ENCODE measurements at regions not wholly inside any gene's neighbourhood (a gene's known extent, or its start where the extent isn't known, plus 50 kb on each side); places are given as distances from the start of the nearest gene placed in this dataset.

DNA sequence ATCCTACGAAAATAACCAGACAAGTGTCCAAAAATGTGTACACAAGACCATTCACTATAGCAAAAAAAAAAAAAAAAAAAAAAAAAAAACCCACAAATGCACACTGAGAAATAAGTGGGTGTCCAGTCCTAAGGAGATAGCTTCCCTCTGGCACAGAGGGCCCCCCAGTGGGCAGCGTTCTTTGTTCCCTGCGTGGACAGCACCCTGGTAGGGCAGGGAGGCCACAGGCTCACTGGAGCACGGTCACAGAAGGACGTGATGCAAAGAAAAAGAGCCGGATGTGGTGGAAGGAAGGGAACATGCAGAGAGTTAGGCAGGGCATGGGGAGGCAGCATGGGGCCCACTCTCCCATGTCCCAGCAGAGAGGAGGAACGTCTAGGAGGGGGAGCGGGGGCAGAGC, 210.7 kb upstream of the NSMCE3 start:
- DNase-seq: no peak

DNA sequence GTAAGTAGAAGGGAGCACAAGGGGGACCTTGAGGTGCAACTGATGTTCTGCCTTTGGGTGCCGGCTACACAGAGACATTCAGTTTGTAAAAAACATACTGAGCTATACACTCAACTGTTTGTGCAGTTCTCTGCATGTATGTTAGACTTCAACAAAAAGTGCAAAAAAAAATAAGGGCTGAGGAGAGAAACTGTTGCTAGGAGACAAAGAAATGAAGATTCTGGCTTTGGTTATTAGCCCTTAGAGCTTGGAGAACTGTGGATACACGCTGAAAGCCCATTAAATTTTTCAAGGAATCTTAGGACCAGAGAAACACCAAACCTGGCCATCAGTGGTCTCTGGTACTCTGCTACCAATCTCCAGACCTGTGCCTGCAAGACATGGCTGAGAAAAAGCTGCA, 207.6 kb upstream of the NSMCE3 start:
- no peak for DNase-seq

DNA sequence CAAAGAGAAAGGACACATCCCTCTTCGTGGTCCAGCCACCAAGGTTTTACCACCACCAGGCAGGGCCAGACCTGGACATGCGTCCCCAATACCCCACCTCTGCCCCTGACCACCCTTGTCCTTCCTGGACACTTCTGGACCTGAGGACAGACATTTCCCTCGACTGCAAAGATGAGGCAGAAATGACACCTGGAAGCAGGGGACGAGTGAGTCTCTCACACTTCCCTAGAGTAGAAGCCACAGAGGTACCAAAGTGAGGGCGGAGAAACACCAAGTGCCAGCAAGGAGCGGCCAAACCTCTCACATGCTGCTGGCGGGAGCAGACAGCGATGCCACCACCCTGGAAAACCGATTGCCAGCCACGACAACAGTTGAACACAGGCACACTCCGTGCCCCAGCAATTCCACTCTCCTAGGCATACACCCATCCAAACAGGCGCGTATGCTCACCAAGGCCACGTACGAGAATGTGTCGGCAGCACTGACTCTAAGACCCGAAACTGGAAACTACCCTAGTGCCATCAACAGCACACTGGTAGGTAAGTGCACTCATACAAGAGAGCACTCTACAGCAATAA, 207.0 kb upstream of the NSMCE3 start:
- no peak for DNase-seq

DNA sequence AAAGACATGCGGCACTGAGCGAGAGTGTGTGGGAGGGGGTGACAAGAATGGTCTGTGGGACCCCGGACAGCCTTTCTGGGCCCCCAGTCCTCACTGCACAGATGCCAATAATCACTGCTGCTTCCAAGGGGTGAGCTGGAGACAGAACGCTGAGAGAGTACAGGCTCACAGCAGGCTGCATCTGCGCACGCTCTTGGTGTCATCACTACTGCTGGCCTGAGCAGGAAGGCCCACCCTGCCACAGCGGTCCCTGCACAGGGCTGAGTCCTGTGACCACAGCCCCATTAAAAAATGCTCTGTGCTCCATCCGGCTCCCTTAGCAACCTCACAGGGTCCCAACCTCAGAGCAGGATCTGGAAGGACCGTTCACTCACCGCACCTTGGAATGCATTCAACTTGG, 205.5 kb upstream of the NSMCE3 start:
- DNase-seq: no peak

DNA sequence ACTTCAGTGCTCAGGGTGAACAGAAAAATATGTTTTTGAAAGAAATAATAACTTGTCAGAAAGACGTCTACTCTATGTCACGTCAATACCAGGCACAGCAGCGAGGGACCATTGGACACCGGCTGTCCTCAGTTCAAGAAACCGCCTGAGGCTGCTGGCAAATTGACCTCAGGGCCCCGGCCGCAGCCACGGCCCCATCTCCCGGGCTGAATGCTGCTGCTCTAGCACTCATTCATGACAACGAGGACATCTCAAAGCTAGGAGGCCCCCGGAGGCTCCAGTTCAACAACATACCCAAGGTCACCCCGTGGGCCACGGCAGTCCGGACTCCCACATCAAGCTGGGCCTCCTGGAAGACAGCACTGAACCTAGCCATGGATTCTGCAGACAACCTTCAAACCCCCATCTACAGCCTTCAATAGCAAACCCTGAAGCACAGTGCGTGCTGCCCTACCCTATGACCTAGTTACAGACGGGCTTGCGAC, 204.0 kb upstream of the NSMCE3 start:
- no peak for DNase-seq

DNA sequence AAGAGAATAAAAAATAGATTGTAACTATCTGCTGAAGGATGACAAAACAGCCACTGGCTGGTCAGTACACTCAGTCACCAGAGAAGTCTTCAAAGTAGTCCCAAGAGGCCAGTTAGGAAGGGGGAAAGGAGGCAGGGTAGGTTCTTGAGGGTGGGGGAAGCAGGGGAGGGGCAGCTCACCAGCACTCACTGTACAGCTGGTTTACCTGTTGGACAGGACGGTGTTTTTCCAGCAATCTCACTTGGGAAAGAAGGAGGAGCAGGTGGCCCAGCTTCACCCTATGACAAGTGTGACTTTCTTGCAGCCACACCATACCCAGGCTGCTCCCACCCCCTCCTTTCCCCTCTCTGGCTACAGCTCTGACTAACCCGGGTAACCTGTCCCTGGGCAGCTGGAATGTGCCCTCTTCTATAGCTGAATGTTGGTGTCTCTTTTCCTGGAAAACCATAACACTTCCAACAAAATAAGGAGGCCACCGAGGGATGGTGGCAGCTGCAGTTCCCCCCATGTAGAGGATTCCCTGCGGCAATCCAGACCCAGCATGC, 203.4 kb upstream of the NSMCE3 start:
- no peak for DNase-seq

DNA sequence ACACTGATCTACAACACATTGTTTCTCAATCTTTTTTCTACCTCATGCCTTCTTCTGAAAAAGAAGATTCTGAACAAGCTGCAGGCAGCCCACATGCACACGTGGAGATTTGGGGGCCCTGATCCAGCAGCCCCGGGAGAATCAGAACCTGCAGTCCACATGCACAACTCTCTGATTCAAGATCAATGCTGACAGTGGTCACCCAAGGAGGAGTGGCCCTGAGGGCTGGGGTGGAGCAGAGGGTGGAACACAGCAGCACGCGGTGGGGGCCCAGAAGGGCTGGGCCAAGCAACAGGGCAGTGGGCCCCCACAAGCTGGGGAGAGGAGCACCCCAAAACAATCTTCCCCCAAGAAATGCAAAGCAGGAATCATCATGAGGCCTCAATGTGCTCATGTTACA, 202.1 kb upstream of the NSMCE3 start:
- no peak for DNase-seq

DNA sequence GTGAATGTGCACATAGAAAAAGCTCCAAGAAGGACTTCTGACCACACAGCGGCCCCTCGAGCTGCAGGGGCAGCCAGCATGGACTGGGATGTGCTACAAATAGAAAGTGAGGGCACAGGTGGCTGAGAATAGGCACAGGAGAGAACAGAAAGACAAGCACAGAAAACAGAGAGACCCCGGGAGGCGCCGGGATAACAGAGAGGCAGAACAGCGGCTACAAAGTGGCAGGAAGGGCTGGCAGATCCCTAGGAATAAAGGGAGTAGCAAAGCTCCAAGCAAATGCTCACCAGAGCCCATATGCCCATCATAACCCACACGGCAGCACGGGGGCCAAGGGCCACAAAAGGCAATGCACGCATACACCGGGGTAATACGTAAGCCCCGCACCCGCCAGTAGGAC, 201.7 kb upstream of the NSMCE3 start:
- DNase-seq: no peak

DNA sequence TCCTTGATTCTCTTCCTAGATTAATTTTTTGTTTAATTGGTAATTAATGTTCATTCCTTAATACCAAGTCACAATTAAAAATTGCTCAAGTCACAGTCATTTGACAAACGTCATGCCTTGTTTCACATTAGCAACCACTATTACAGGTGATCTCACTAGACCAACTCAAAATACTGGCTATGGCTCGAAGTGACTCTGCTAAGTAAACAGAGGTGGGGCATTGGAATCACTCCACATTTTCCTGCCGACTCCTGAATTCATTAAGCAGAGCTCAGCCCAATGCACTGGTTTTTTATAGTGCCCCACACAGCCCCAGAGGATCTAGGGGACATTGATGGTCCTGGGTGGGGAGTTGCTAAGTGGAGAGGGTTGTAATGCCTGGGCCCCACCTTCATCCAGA, 201.2 kb upstream of the NSMCE3 start:
- DNase-seq: no peak

DNA sequence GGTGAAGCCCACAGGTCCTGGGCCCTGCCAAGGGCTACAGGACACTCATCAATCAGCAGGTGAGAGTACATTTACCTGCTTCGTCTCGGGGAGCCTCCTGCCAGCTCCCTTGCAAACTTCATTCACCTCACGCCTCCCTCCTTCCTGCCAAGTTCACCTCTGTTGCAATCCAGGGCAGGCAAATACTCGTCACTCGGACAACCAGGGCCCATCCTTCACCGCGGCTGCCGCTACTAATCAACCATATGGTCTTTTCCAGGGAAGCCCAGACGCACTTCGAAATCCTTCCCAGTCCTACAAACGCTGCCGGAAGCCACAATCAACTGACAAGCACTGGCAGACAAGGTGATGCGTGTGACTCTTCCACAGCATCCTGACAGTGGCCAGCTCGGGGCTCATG, 200.7 kb upstream of the NSMCE3 start:
- DNase-seq: no peak

DNA sequence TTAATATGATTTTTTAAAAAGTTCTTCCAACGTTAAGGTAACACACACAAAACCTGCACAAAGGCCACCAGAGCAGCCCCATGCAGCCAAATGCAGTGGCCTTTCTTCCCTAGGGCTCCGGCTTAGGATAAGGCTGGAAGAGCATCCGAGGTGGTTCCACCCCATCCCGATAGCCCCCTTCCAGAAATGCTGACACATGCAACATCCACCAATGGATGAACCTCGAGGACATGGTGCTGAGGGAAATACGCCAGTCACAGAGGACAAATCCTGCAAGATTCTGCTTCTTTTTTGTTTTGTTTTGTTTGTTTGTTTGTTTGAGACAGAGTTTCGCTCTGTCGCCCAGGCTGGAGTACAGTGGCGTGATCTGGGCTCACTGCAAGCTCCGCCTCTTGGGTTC, 199.3 kb upstream of the NSMCE3 start:
- DNase-seq: no peak

DNA sequence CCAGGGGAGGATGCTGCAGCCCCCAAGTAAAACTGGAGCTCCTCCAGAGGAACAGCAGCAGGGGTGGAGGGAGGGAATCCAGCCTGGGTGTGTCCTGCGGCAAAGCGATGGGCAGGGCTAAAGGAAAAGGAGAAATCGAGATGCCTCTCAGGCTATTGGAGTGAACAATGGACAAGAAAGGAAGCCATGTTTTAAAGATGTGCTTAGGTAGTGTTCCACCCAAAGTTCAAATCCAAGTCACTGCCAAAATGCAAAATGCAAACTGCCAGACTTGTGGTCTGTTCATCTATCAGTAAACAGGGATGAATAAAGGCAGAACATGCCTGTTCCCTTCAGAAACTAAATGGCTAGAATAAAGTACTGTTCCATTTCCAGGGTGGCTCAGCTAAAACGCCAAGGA, 197.5 kb upstream of the NSMCE3 start:
- no peak for DNase-seq

DNA sequence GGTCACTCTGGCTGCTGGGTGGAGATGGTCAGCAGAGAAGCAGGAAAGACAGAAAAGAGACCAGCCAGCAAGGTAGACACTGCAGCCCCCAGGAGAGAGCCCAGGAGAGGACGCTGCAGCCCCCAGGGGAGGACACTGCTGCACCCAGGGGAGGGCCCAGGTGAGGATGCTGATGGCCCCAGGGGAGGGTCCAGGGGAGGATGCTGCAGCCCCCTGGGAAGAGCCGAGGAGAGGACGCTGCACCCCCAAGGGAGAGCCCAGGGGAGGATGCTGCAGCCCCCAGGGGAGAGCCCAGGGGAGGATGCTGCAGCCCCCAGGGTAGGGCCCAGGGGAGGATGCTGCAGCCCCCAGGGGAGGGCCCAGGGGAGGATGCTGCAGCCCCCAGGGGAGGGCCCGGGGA, 196.7 kb upstream of the NSMCE3 start:
- DNase-seq: no peak

DNA sequence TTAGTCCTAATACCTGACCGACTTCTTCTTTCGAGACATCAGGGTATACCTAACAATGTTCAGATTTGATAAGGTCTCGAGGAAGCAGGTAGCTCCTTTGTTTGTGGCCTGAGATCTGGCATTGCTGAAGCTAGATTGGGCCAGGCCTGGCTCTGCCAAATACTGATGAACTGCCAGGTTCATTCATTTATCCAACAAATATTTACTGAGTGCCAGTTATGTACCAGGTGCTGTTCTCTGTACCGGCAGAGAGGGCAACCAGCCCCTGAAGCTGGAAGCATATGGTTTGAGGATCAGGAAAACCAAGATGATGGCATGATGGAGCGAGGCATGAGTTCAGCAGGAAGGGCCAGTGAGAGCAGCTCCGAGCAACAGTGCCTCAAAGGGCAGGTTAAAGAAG, 196.2 kb upstream of the NSMCE3 start:
- DNase-seq: no peak

DNA sequence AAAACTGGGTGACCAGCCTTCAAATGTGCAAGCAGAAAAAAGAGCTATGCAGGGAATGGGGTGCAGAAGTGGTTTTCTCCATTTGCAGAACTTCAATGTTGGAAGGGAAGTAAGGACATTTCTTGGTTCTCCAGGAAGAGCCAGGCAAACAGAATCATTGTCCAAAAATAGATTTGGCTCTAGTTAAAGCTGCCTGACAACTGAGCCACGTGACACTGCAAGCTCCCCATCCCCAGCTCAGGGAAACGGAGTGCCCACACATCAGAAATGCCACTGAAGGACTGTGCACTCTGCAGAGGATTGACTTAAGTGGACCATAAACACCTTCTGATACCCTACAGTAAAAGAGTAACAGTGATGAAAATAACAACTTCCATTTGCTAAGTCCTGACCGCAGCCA, 195.6 kb upstream of the NSMCE3 start:
- no peak for DNase-seq

DNA sequence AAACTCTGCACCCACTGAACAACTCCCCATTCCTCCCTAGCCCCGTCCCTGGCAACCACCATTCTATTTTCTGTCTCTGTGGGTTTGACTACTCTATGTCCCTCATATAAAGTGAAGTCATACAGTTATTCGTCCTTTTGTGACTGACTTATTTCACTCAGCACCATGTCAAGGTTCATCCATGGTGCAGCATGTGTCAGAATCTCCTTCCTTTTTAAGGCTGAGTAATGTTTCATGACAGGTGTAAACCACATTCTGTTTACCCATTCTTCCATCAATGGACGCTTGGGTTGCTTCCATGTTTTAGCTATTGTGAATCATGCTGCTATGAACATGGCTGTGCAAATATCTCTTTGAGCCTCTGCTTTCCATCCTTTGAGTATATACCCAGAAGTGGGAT, 192.3 kb upstream of the NSMCE3 start:
- no peak for DNase-seq

DNA sequence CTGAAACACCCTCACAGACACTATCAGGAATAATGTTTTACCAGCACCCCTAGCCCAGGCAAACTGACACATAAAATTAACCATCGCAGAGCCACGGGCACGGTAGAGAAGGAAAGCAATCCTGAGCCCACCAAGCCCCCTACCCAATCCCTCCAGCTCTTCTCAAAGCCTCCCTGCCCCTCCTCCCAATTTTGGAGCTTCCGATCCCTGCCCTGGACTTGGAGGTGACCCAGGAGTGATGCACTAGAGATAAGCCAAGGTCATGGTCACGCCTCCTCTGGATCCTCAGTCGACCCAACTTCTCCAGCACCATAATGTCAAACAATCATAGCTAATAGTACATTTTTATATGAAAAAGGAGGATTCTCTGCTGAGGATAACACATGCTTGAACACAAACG, 188.7 kb upstream of the NSMCE3 start:
- DNase-seq: no peak

DNA sequence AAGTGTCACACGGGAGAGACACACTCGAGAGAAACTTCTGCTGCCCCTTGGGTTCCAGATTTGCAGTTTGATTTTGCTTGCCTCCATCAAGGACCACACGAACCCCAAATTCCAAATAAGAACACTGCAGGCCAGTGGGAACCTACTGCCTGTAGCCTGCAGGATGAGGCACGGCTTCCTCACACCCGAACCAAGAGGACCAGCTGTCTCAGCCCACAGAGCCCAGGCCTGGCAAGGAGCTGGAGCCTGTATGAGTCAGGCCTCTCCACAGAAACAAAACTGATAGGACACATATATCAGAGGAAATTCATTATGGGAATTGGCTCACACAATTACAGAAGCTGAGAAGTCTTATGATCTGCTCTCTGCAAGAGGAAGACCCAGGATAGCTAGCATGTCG, 188.1 kb upstream of the NSMCE3 start:
- DNase-seq: no peak

DNA sequence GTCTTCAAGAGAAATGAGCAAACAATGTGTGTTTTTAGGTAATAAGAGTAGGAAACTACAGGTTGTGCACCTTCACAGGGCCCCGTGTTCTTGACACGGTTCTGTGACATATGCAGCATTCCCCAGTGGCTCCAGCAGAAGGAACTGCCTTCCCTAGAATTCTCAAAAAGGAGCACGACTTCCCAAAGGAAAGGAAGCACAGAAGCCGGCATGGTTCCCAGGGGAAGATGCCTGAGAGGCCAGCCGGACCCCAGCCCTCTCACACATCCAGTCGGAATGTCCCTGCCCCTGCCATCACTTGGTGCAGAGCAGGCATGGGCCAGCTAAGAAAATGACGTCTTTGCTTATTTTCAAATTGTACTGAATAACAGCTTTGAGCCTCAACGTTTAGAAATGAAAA, 187.3 kb upstream of the NSMCE3 start:
- no peak for DNase-seq

DNA sequence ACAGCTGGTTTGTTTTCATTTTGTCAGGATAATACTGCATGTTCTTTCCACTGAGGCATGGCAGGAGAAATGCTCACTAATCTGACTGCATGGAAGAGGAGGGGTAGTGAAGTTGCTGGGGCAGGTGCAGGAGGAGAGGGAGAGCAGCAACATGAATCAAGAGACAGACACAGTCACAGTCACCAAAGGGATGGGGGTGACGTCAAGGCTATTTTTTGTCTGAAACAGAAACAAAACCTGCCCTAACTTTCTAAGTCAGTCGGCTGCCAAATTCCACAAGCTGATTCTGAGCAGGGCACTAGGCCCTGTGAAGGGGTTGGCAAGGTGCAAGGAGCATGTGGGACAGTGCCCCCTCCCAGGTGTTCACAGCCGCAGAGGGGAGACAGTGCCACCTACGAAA, 186.6 kb upstream of the NSMCE3 start:
- no peak for DNase-seq

DNA sequence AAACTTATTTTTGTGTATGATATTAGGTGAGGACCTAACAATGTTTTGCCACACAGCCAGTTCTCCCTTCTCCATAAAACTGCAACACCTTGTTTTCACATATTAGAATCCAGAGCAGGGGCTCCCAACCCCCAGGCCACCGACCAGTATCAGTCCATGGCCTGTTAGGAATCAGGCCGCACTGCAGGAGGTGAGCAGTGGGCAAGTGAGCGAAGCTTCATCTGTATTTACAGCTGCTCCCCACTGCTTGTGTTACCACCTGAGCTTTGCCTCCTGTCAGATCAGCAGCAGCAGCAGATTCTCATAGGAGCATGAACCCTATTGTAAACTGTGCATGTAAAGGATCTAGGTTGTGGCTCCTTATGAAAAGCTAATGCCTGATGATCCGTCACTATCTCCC, 185.9 kb upstream of the NSMCE3 start:
- DNase-seq: no peak

DNA sequence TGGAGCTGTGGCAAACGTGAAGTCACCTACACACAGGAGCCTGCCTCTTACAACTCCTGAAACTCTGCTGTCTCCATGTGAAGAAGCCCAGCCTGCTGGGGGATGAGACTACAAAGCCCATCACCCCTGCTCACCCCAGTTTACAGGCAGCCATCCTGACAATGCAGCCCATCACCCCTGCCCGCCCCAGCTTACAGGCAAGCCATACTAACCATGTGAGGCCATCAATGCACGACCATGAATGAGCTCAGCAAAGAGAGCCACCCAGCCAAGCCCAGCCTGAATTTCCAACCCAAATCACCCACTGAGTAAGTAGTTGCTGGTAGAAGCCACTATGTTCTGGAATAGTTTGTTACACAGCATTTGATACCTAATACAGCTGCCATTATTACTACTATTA, 185.4 kb upstream of the NSMCE3 start:
- DNase-seq: no peak

DNA sequence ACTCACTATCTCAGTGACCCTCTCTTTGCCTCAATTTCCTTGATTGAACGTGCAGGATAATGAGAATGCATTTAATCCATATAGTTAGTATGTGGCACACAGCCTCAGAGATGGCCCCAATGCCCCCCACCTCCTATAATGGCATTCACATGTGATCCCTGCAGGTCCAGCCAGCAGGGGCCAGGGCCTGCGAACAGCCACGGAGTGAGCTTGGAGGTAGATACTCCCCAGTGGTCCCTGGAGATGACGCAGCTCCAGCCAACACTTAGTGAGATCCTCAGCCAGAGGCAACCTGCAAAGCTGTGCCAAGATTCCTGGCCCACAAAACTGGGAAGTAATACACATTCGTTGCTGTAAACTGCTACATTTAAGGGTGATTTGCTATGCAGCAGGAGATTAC, 184.9 kb upstream of the NSMCE3 start:
- no peak for DNase-seq

DNA sequence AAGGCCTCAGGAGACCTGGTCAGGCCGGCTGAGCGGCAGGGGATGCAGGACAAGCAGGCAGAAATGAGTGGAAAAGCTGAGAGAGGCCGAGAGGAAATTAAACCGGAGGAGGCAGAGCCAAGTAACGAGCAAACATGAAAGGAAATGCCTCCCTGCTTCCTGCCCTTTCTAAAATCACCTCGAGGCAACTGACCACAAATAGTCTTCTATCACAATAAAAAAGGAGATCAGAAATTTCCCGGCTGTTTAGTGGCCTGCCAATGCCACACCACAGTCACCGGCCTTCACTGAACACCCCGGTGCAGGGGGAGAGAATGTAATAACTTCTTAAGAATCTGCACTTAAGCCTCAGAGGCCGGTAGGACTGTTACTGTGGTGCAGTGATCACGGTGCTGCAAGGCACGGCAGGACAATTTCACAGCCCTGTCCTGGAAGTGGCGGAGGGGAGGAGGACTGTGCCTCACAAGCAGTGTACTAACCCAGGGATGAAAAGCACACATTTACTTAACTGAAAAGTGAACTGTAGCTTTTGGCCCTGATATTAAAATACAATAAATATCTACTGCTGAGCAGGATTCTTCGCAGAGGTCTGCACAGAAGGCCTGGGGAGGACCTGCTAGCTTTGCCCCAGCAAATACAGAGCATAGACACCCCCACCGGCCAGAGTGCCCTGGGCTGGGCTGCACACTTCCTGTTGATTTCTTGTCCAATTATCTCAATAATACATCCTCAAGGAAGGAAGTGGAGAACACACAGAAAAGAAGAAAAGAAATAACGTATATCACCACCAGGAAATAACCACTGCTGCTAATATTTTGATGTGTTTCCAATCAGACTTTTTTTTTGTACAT, 183.5 kb upstream of the NSMCE3 start:
- DNase-seq: no peak

All from DMS153 (cell line).